HS-5 (cell line): ENCODE measurements at regions not wholly inside any gene's neighbourhood (a gene's known extent, or its start where the extent isn't known, plus 50 kb on each side); places are given as distances from the start of the nearest gene placed in this dataset.
"Not testable (repeated sequence)": the region's sequence is repeated elsewhere in the genome, so short reads cannot be mapped to it uniquely, and the experiment has no call there.

Experiments
- DNase-seq: peaks from one replicate; pipeline ENCODE4 v3.0.0-alpha.2; 2012; ENCODE audit warnings: low read depth

DNA sequence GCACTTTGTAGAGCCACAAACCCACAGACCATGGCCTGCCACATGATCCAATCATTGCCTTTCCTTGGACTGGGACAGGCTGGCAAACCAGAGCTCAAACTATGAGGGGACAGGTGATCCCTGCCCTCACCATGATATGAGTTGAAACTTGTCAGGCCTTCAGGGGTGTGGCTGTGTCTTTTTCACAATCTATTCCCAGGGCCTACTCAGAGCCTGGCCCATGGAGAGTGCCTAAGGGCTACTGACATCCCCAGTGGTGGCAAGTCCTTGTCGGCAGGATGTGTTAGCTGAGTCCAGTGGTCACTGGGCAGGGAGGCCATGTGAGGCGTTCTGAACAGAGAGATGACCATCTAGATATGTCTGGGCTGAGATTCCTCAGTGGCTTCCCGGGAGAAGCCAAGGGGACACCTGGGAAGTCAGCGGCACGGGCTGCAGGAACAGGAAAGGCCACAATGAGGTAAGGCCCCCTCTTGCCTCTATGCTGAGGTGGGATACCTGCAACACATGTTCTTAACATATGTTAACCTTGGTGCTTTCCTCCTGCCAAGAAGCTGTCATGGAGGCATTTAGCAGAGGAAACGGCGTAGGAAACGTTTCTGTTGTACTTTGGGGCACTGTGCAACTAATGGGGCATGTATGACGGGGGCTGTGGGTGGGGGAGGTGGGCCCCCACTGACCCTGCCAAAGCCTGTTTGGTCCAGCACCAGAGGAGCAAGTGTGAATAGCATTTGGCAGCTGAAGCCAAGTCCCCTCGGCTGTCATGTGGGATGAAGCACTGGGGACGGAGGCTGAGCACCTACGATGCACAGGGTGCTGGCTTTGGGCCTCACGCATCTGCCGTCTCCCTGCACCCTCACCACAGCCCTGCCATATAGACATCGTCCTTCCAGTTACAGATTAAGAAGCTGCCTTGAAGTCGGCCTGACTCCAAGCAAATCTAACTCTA, 384.0 kb downstream of the RPS24 start:
- DNase-seq = no peak

DNA sequence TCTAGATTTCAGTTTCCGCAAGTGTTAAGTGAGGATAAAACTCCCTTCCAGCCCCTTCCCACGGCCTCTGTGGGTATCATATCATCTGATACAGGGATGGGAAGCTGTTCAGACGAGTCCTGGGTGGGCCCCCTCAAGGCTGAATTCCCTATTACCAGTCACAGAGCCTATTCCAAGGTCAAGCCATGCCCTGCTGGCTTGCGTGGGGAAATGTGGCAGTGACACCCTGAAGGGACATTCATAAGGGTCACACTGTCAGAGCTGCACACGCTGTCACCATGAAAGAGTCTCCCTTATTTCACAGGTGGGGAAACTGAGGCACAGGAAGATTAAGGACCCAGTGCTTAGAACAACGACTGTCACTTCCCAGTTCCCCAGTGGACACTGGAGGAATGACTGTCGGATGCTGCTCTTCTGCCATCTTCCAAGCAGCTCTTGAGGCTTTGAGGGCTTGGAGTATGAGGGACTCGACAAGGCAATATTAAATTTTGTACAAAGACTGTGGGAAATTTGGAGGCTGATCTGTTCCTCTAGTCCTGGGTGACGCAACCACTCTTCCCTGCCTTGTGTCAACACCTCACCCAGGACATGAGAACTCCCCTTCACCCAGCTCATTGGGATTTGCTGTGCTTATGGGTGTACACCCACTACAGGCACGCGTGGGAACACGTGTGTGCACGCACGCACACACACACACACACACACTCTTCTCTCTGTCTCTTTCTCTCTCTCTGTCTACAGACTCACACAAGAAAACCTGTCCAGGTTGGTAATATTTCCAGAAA, 386.0 kb downstream of the RPS24 start:
- no peak for DNase-seq

DNA sequence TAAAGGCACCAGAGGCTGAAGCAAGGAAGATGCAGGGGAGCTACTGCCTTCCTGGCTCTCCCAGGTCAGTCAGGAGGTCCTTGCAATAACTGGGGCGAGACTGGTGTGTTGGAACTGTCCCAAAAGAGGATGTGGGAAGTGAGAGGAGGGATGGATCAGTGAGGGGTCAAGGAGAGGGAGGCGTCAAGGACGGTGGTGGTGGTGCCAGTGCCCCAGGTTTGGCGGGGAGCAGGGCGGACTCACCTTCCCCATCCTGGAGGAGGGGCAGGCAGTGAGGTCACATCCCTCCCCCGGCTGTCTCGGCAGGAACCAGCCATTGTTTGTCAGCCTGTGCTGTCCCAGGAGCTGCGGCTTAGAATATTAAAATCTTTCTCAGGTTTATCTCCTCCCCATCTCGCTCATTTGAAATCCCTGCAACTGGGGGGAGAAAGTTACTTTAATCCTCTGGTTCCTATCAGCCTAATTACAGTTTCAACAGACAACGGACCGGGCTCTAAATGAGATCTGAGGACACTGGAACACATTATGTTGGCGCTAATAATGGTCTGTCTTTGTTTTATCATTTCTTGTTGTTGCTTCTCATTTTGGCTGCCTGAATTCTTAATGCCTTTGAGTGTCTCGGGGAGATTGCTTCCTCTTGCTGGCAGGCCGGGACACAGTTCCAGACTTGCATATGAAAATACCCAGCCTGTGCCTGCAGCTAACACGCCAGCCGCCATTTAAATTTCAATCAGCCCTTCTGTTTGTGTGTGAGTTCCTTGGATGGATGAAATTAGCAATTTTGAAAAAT, 387.5 kb downstream of the RPS24 start:
- DNase-seq = no peak

DNA sequence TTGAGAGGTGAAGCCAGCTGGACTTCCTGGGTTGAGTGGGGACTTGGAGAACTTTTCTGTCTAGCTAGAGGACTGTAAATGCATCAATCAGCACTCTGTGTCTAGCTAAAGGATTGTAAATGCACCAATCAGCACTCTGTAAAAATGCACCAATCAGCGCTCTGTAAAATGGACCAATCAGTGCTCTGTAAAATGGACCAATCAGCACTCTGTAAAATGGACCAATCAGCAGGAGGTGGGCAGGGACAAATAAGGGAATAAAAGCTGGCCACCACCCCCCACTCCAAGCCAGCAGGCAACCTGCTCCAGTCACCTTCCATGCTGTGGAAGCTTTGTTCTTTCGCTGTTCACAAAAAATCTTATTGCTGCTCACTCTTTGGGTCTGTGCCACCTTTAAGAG, 390.4 kb downstream of the RPS24 start:
- DNase-seq = not testable (repeated sequence)

- no peak for DNase-seq
Observed at GRCh38 chr10:78424723-78425122, 391.1 kb downstream of the RPS24 start.

DNA sequence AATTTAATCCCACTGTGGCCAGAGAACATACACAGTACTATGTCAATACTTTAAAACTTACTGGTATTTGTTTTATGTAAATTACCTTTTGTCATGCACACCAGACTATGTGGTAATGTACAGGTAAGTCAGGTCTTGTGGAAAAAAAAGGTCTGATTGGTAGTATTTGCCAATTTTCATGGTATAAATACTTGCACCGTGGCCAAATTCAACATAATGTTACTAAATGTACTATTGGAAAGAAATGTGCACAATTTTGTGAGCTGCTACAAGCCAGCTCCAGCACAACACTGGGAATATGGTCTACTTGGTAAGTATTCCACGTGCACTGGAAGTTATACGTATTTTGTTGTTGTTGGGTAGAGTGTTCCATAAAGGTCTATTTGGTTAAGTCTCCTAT, 392.5 kb downstream of the RPS24 start:
- no peak for DNase-seq

DNA sequence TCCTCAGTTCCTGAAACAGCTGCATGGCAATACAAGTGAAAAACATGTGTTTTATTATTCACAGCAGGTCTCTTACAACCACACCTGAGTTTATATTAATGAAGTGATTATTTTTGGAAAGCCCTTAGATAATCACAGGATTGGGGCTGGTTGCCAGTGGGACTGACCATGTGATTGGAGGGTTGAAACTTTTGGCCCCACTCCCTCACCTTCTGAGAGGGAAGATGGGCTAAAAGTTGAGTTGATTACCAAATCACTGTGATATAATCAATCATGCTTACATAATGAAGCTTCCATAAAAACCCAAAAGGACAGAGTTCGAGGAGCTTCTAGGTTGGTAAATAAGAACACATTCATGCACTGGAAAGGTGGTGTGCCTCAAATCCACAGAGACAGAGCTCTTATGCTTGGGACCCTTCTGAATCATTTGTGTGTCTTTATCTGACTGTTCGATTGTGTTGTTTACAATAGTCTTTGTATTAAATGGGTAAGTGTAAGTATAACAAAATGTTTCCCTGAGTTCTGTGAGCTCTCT, 393.9 kb downstream of the RPS24 start:
- DNase-seq = no peak

DNA sequence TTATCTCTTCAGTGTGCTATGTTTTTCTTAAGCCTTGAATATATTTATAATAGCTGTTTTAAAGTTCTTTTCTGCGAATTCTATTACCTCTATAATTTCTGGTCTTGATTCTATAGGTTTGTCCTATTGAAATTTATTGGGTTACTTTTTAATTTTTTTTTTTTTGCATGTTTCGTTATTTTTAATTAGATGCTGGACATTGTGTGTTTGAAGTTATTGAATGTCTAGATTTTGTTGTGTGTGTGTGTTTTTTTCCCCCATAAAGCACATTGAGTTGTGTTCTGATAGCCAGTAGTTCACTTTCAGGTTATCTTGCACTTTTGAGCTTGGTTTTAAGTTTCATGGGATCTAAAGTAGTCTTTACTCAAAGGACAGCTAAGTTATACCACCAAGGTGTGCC, 394.9 kb downstream of the RPS24 start:
- no peak for DNase-seq

DNA sequence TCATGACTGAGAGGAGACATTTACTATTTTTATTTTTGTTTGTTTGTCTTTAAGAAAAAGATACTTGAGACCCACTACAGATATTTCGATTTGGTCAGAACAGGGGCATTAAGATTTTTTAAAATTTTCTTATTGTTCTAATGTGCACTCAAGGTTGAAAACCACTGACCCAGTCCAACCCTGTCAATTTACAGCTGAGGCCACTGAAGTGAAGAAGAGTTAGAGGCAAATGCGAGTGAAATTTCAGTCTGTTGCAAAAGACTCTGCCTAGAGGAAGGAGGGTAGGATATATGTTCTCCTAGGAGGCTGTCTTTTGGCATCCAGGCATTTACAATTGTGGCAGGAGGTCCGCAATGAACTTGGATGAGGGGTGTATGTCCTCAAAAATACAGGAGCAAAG, 396.3 kb downstream of the RPS24 start:
- DNase-seq = no peak

- DNase-seq = no peak
Observed at GRCh38 chr10:78432583-78432982, 398.9 kb downstream of the RPS24 start.

GRCh38 chr10:78433076-78433595, 399.5 kb downstream of the RPS24 start:
- no peak for DNase-seq

- DNase-seq = no peak
Observed at GRCh38 chr10:78433766-78434535, 400.3 kb downstream of the RPS24 start.

GRCh38 chr10:78434886-78435285, 401.2 kb downstream of the RPS24 start:
- DNase-seq = no peak

GRCh38 chr10:78435484-78436221, 402.0 kb downstream of the RPS24 start:
- no peak for DNase-seq

DNA sequence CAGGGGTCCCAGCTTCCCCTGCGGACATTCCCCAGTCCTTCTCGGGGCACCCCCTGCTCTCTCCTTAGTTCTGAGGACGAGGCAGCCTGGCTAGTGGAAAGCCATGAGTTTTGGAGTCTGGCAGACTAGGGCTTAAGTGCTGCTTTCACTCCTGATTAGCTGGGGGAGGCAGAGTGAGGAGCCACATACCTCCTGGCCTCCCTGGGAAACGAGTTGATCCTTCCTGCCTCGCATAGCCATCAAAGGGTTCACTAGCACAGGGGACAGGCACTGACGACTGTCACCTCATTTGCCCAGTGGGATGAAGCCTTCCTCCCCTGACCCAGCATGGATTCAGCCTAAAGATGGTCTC, 402.5 kb downstream of the RPS24 start:
- DNase-seq = no peak

GRCh38 chr10:78436706-78437406, 403.2 kb downstream of the RPS24 start:
- DNase-seq = no peak

DNA sequence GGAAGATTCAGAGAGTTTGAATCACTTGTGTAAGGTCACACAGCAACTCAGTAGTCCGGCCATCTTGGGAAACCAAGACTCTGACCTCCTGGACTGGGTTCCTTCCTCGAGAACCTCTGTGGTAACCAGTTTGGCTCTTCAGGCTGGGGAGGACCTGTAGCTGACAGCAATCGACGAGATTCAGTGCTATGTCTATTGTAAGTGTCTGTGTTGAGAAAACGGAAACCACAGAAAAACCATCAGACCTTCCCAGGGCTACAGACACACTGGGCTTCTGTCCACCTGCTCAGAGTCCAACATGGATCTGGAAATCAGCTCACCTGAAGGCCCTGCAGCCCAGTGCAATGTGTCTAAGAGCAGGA, 403.7 kb downstream of the RPS24 start:
- DNase-seq = no peak

DNA sequence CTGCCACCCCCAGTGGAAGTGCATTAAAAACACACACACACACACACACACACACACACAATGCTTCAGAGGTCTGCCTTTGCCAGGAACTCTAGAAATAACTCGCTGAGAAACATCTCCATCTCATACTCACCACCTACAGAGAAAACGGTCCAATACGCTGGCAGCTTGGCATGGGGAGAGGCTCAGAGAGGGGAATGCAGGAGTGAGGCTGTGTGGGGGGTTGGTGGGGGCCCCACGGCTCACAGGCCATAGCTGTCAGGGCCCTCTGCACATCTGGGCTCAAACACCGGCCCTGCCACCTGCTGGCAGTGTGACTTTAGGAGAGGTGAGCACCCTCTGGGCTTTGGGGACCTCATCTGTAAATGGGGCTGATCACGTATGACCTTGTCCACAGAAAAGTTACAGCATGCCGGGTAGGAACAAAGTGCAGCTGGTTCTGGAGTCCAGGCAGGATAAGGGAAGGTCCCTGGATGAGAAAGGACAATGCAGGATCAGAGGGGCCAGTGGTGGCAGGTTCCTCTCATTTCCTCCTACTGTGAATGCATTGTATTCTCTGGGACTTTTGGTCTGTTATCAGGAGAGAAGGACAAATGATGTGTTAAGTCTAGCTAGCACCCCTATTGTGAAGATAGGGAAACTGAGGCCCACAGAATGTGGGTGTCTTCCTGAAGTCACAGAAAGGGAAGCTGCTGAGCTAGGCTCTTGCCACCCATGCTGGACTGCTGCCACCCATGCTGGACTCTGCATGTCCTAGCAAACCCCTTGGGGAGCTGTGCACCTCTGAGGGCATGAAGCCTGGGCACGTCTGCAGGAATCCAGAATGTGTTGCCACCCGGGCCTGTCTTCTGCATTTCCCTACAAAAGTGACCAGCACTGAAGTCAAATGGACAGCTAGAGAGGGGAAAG, 404.6 kb downstream of the RPS24 start:
- no peak for DNase-seq
